ENCODE measurements at regions not wholly inside any gene's neighbourhood (a gene's known extent, or its start where the extent isn't known, plus 50 kb on each side); places are given as distances from the start of the nearest gene placed in this dataset.

DNA sequence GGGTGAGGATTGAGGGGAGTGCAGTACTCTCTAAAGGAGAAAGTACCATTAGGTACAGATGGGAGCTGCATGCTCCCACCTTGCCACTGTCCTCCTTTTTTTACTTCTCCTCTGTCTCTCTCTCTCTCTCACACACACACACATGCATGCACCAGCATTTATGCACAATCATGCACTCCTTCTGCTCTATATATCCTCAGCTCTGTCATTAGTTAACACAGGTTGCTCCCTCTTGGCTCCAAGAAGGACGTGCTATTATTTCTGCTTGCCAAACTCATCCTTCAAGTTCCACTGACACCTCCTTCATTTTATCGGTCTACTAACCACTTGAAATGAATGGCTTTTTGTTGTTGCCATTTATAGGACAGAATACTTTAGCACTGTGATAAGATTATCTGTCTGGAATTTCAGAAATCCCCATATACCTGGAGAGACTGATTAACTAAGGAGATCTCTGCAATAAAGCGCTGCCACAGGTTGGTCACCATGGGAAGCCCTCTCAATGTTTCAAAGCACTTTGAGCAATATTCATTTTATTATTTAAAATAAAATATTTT is 178.5 kb upstream of the TRIB2 start:
- TF ChIP-seq, protein P1, sequence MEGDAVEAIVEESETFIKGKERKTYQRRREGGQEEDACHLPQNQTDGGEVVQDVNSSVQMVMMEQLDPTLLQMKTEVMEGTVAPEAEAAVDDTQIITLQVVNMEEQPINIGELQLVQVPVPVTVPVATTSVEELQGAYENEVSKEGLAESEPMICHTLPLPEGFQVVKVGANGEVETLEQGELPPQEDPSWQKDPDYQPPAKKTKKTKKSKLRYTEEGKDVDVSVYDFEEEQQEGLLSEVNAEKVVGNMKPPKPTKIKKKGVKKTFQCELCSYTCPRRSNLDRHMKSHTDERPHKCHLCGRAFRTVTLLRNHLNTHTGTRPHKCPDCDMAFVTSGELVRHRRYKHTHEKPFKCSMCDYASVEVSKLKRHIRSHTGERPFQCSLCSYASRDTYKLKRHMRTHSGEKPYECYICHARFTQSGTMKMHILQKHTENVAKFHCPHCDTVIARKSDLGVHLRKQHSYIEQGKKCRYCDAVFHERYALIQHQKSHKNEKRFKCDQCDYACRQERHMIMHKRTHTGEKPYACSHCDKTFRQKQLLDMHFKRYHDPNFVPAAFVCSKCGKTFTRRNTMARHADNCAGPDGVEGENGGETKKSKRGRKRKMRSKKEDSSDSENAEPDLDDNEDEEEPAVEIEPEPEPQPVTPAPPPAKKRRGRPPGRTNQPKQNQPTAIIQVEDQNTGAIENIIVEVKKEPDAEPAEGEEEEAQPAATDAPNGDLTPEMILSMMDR (conservative IDR thresholded peaks at IDR 0.05; ENCODE audit: low read length): no peak
- TF ChIP-seq EZH2phosphoT487 (IDR thresholded peaks at IDR 0.05; ENCODE audit: borderline replicate concordance, low read depth, low read length): no peak
